HAP-1 (cell line): ENCODE measurements at regions not wholly inside any gene's neighbourhood (a gene's known extent, or its start where the extent isn't known, plus 50 kb on each side); places are given as distances from the start of the nearest gene placed in this dataset.

Source experiments
- DNase-seq, 2 experiments: peaks; one replicate each; pipeline ENCODE4 v3.0.0-alpha.2; 2016 to 2020; ENCODE audit warnings: low spot score in 2 of 2
- H3K27me3 ChIP-seq: fragments of 250-450 bp; sonication (Bioruptor Pico); 2 replicates; pipeline ENCODE4 v1.5.1; 2020; ENCODE audit warnings: low read depth, mild to moderate bottlenecking, moderate library complexity
- H3K36me3 ChIP-seq: fragments of 250-450 bp; sonication (Bioruptor Pico); replicated peaks from 2 replicates; pipeline ENCODE4 v1.5.1; 2020; ENCODE audit warnings: mild to moderate bottlenecking
- H3K4me1 ChIP-seq: fragments of 250-450 bp; sonication (Bioruptor Pico); 2 replicates; pipeline ENCODE4 v1.5.1; 2020; ENCODE audit warnings: mild to moderate bottlenecking
- H3K4me3 ChIP-seq: fragments of 250-450 bp; sonication (Bioruptor Pico); 2 replicates; pipeline ENCODE4 v1.5.1; 2020; ENCODE audit warnings: mild to moderate bottlenecking, moderate library complexity
- H3K9me3 ChIP-seq: fragments of 250-450 bp; sonication (Bioruptor Pico); 2 replicates; pipeline ENCODE4 v1.5.1; 2020; ENCODE audit warnings: mild to moderate bottlenecking, moderate library complexity
- in situ Hi-C: fragments of 300-500 bp; cut with MboI; formaldehyde crosslinking; loops from 3 replicates; pipeline ENCODE4 v1.14.3; 2020; ENCODE audit warnings: low sequenced_read_pairs, inconsistent platforms, mixed read lengths

DNA sequence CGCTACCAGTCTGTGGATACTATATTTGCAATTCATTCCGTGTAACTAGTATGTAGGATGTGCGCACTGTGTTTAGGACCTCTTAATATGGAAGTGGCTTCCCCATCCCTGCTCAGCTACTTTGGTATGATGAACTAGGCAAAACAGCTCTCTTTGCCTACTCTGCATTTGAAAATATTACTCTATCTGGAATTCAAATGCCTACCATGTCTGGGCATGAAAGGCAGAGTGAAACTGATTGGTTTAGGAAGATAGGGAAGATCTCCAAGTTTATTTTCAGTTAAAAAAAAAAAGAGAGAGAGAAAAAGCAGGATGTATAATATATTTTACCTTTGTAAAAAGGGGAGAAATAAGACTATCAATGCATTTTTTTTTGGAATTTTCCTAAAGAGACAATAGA lies 74.1 kb upstream of the ELL2 start:
- H3K9me3 ChIP-seq = no peaks in the 10 kb centered on the region
- H3K27me3 ChIP-seq = no peaks in the 10 kb centered on the region
- no peak overlapping the region for H3K4me3 ChIP-seq
- no peaks in the 10 kb centered on the region for H3K36me3 ChIP-seq
- DNase-seq = no peak
- in situ Hi-C loops = no loop called here
- no peaks in the 10 kb centered on the region for H3K4me1 ChIP-seq

DNA sequence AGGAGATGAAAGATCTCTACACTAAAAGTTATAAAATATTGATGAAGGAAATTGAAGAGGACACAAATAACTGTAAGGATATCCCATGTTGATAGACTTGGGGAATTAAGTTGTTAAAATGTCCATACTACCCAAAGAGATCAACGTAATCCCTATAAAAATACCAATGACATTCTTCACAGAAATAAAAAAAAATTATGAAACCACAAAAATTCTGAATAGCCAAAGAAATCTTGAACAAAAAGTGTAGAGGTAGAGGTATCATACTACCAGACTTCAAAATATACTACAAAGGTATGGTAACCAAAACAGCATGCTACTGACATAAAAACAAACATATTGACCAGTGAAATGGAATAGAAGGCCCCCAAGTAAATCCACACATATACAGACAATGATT lies 71.5 kb upstream of the ELL2 start:
- H3K4me3 ChIP-seq = no peak overlapping the region
- no peaks in the 10 kb centered on the region for H3K4me1 ChIP-seq
- no peaks in the 10 kb centered on the region for H3K27me3 ChIP-seq
- DNase-seq = no peak
- H3K36me3 ChIP-seq = no peaks in the 10 kb centered on the region
- in situ Hi-C loops = no loop called here
- H3K9me3 ChIP-seq = no peaks in the 10 kb centered on the region

DNA sequence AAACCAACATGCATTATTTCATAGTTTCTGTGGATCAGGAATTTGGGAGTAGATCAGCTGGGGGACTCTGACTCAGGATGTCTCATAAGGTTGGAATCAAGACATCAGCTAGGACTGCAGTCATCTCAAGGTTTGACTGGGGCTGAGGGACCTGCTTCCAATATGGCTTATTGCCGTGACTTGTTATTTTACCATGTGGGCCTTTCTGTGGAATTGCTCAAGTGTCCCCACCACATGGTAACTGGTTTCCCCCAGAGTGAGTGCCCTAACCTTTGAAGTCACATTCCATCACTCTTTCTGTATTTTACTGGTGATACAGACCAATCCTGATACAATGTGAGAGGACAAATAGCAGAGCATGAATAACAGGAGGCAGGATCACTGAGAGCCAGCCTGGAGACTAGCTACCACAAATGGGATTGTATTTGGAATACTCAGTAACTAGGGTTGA lies 70.2 kb upstream of the ELL2 start:
- in situ Hi-C loops = no loop called here
- no peaks in the 10 kb centered on the region for H3K27me3 ChIP-seq
- H3K4me1 ChIP-seq = no peaks in the 10 kb centered on the region
- DNase-seq = no peak
- H3K36me3 ChIP-seq = no peaks in the 10 kb centered on the region
- H3K4me3 ChIP-seq = no peak overlapping the region
- H3K9me3 ChIP-seq = no peaks in the 10 kb centered on the region

DNA sequence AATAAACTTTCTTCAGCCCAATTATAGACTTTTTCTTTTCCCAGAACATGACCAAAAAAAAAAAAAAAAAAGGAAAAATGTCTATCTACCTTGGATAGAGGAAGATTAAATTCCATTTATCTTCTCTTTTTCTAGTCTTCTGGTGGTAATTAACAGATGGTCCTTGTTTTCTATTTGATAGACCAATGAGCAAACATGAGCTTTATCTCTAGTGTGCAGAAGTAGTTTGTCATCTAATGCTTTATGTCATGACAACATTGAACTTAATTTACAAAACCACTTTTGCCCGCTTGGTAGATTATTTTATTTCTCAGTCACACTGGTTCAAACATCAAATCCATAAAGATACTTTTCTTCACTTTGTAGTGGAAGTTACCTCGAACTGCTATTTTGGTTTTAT lies 69.5 kb upstream of the ELL2 start:
- H3K9me3 ChIP-seq = no peaks in the 10 kb centered on the region
- no peaks in the 10 kb centered on the region for H3K36me3 ChIP-seq
- no peaks in the 10 kb centered on the region for H3K4me1 ChIP-seq
- in situ Hi-C loops = no loop called here
- DNase-seq = no peak
- H3K27me3 ChIP-seq = no peaks in the 10 kb centered on the region
- no peak overlapping the region for H3K4me3 ChIP-seq

DNA sequence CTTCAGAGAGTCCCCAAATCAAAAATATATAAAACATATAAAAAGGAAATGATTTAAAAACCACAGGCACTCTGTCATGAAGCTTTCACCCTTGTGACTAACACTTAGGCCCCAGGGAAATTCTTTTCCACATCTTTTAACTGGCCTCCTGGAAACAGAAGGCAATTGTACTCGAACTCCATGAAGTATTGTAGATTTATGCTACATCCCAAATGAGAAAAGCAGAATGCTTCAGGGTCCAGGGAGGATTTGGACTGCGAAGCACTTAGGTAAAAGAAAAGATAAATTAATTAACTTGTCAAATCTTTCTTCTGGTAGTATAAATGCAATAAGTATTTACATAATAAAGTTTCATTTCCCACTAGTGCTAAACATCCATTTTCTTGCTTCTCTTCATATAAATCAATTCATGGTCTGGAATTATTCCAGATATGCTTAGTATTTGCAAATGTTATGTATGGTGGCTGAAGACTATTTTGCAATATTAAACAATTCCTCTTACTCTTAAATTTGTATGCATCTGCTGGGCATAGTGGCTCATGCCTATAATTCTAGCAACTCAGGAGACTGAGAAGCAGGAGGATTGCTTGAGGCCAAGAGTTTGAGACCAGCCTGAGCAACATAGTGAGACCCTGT lies 64.9 kb upstream of the ELL2 start:
- H3K9me3 ChIP-seq = no peaks in the 10 kb centered on the region
- in situ Hi-C loops = no loop called here
- no peak overlapping the region for H3K4me3 ChIP-seq
- H3K36me3 ChIP-seq = no peaks in the 10 kb centered on the region
- no peaks in the 10 kb centered on the region for H3K27me3 ChIP-seq
- DNase-seq = no peak
- H3K4me1 ChIP-seq = no peaks in the 10 kb centered on the region

DNA sequence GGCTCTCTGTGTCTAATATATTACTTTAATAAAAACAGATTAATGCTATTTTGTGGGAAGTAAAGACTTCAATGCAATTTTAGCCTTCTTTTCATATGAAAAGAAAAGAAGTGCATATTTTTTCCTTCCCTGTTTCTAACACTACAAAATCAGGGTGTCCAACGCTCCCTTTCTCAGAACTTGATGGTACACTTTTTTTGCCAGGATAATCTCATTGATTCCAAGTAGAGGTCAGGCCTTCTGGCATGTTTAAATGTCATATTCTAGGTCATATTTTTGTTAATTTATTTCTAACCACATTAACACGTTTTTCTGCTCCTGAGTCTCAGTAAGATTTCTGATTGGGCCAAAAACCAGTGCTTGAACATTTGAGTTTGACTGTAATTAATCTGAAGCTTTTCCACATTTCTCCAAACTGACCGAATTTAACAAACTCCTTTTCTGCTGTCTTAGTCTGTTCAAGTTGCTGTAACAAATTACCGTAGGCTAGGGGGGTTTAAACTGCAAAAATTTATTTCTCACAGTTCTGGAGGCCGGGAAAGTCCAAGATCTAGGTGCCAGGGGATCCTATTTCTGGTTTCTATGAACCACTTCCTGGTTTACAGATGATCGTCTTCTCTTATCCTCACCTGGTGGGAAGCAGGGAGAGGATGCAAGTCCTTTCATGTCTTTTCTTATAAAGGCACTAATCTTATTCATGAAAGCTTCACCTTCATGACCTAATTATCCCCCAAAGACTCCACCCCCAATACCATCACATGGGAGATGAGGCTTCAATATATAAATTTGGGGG lies 63.2 kb upstream of the ELL2 start:
- no peaks in the 10 kb centered on the region for H3K9me3 ChIP-seq
- H3K4me1 ChIP-seq = no peaks in the 10 kb centered on the region
- no peaks in the 10 kb centered on the region for H3K27me3 ChIP-seq
- in situ Hi-C loops = no loop called here
- no peaks in the 10 kb centered on the region for H3K36me3 ChIP-seq
- no peak overlapping the region for H3K4me3 ChIP-seq
- DNase-seq = no peak

DNA sequence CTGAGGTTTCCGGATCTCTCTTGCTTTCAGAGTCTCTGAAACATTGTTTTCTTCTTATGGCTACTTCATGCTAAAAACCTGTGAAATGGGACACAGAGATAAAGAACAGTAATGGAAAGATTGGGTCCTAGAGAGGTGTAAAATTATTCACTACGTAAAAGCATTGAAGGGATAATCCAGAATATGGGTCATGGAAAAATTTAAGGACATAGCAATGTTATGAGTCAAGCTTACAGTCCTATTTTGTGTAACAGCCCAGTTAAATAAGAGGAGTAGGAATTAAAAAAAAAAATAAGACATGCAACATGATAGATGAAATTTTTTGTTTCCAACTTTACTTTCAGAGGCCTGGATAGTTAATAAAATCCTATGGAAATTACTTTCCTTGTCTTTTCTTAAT lies 61.9 kb upstream of the ELL2 start:
- Histone ChIP-seq H3K36me3 (no peaks in the 10 kb centered on the region), H3K27me3 (no peaks in the 10 kb centered on the region), H3K4me1 (no peaks in the 10 kb centered on the region), H3K9me3 (no peaks in the 10 kb centered on the region), H3K4me3 (no peak overlapping the region)
- in situ Hi-C loops = no loop called here
- no peak for DNase-seq

DNA sequence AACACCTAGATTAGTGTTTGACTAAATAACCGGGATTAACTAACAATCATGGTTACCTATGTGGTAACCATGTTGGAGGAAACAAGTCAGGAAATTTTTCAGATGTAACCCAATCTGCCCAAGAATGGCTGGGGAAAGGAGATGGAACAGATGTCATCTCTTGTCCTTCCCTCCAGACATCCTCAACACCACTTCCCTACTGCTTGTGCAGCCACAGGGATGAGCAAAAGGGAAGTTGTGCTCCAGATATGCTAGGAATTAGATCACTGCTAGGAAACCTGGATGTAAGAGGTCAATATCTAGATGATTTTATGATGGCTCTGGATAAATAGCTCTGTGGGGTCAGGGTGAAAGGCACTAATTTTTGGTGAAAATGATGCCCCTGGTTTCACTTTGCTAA lies 61.3 kb upstream of the ELL2 start:
- no peak for DNase-seq
- H3K9me3 ChIP-seq = no peaks in the 10 kb centered on the region
- H3K27me3 ChIP-seq = no peaks in the 10 kb centered on the region
- no peak overlapping the region for H3K4me3 ChIP-seq
- in situ Hi-C loops = no loop called here
- peaks cover 3% of the 10 kb centered on the region for H3K4me1 ChIP-seq
- no peaks in the 10 kb centered on the region for H3K36me3 ChIP-seq

DNA sequence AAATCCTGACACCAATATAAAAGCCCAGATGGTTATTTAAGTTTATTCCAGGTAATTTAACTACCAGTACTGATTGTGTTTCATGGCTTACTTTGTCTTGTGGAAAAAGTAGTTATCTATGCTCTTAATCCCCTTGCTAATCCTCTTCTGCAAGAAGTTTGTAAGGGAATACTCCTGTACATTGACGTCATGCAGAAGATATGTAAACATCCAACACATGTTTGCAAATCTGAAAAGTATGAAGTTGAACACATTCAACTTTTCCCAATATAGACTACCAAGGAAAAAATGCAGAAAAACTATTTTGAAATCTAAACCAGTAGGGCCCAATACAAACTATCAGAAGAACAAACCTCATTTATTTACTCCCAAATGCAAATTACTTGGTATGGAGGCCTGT lies 56.3 kb upstream of the ELL2 start:
- H3K4me1 ChIP-seq = peaks cover 10% of the 10 kb centered on the region
- in situ Hi-C loops = no loop called here
- no peak overlapping the region for H3K4me3 ChIP-seq
- H3K27me3 ChIP-seq = no peaks in the 10 kb centered on the region
- DNase-seq = peak in 1 of 2 experiments; percentile 75
- no peaks in the 10 kb centered on the region for H3K36me3 ChIP-seq
- no peaks in the 10 kb centered on the region for H3K9me3 ChIP-seq

DNA sequence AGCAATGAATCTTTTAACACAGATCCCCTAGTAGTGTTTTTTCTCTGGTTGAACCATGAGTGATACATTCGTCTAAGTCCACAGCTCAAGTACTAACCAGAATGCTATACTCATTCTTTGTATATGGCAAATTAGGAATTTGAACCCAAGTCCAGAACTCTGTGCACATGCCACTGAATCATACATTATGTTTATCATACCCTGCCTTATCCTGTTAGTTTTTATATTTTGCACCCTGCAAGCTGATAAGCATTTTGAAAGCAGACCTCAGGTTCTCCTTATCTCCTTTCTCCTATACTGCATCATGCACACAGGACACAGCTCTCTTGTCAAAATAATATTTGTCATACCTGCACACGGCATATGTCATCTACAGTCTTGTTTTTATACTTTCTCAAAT lies 54.6 kb upstream of the ELL2 start:
- no peaks in the 10 kb centered on the region for H3K36me3 ChIP-seq
- H3K4me3 ChIP-seq = no peak overlapping the region
- in situ Hi-C loops = no loop called here
- no peaks in the 10 kb centered on the region for H3K27me3 ChIP-seq
- no peaks in the 10 kb centered on the region for H3K9me3 ChIP-seq
- peaks cover 10% of the 10 kb centered on the region for H3K4me1 ChIP-seq
- no peak for DNase-seq

DNA sequence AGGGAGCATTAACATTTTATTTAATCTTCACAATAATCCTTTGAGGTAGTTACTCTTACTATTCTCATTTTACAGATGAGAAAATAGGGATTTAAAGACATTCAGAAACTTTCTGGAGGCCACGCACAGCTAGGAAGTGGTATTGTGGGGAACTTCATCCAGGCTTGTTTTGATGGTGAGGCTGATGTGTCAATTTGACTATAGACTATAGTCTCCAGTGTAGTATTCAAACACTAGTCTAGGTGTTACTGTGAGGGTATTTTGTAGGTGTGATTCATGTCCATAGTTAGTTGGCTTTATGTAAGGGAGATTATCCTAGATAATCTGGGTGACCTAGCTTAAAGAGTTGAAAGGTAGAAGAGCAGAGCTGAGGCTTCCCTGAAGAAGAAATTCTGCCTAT lies 54.1 kb upstream of the ELL2 start:
- in situ Hi-C loops = no loop called here
- DNase-seq = no peak
- Histone ChIP-seq H3K36me3 (no peaks in the 10 kb centered on the region), H3K4me3 (no peak overlapping the region), H3K9me3 (no peaks in the 10 kb centered on the region), H3K27me3 (no peaks in the 10 kb centered on the region), H3K4me1 (peaks cover 10% of the 10 kb centered on the region)

DNA sequence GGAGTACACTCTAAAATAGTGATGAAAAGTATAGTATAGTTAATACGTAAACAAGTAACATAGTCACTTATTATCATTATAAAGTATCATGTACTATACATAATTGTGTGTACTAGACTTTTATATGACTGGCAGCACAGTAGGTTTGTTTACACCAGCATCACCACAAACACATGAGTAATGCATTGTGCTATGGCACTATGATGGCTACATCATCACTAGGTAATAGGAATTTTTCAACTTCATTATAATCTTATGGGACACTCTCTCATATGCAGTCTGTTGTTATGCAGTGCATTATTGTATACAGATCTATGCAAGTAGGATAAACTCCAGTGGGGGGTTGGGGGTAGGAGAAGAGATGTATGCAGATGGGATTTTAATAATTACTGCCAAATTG lies 52.7 kb upstream of the ELL2 start:
- H3K9me3 ChIP-seq = no peaks in the 10 kb centered on the region
- no peaks in the 10 kb centered on the region for H3K27me3 ChIP-seq
- H3K4me3 ChIP-seq = no peak overlapping the region
- no peaks in the 10 kb centered on the region for H3K36me3 ChIP-seq
- DNase-seq = no peak
- peaks cover 10% of the 10 kb centered on the region for H3K4me1 ChIP-seq
- in situ Hi-C loops = no loop called here

DNA sequence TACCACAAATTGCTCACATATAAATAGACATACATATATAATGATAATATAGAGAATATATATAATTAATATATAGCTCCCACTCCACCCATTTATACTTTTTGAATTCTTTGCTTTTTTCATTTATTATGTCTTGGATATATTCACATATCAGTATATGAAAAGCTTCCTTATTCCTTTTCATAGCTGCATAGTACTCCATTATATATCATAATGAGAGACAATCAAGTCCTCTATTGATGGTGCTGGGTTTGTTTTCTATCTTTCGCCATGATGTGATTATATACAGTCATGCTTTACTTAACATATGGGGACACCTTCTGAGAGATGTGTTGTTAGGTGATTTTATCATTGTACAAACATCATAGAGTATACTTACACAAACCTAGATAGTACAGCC lies 51.6 kb upstream of the ELL2 start:
- H3K27me3 ChIP-seq = no peaks in the 10 kb centered on the region
- H3K4me1 ChIP-seq = peaks cover 10% of the 10 kb centered on the region
- no peaks in the 10 kb centered on the region for H3K36me3 ChIP-seq
- no peaks in the 10 kb centered on the region for H3K9me3 ChIP-seq
- in situ Hi-C loops = no loop called here
- no peak for DNase-seq
- H3K4me3 ChIP-seq = no peak overlapping the region

DNA sequence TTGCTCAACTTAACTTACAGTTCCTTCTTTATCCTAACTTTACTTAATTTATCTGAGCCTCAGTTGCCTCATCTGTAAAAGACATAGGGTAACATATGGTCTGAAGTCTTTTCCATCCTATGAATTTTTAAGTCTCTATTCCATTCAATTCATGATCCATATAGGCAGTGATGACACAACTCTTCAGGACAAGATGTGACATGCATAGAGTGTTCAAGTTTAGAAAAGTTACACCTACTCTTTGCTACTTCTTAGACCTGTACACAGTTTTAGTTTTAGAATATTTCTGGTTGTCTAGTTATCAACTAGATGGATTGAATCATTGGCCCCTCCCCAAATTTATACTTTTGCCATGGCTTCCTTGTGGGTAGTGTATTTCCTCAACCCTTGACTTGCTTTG lies 50.7 kb upstream of the ELL2 start:
- Histone ChIP-seq H3K4me3 (no peak overlapping the region), H3K9me3 (no peaks in the 10 kb centered on the region), H3K36me3 (no peaks in the 10 kb centered on the region), H3K4me1 (peaks cover 3% of the 10 kb centered on the region; the same call in 1 of the 2 replicates), H3K27me3 (no peaks in the 10 kb centered on the region)
- in situ Hi-C loops = no loop called here
- no peak for DNase-seq
